HCT116 (cell line): ENCODE measurements at regions not wholly inside any gene's neighbourhood (a gene's known extent, or its start where the extent isn't known, plus 50 kb on each side); places are given as distances from the start of the nearest gene placed in this dataset.

Experiments used
- ATAC-seq: fragments of 200-7000 bp; cut with Tn5 transposase; 2 replicates; pipeline ENCODE4 v1.9.1; 2020; ENCODE audit warnings: mild to moderate bottlenecking, moderate library complexity
- BruUV-seq: library from RNA; stranded (reverse); fragments of 400-500 nt; replicated peaks from 2 replicates; lab custom pipeline; 2021; lab: Mats Ljungman, UMichigan
- CTCF ChIA-PET: fragments of 300-600 bp; sonication (Branson Sonifier 250); formaldehyde crosslinking; loops from one replicate; lab custom pipeline; 2021; ENCODE audit warnings: antibody characterized with exemption; lab: Charles Lee
- POLR2A ChIA-PET: fragments of 300-600, 350-600 bp; sonication (Branson Sonifier 250); formaldehyde crosslinking; loops from one replicate; lab custom pipeline; 2021; ENCODE audit warnings: antibody characterized with exemption; lab: Charles Lee
- RAD21 ChIA-PET, 2 experiments: fragments of 300-600 bp; sonication (Branson Sonifier 250); formaldehyde crosslinking; loops; one replicate each; lab custom pipeline; 2023; ENCODE audit warnings: low total read pairs in 2 of 2; ENCODE audit not compliant: uncharacterized antibody in 2 of 2, unreplicated experiment in 2 of 2, low non-redundant PET in 1 of 2; lab: Charles Lee
- DNase-seq: peaks from one replicate; pipeline ENCODE4 v3.0.0-alpha.2; 2010; ENCODE audit warnings: low read depth, low spot score
- H2AFZ ChIP-seq: fragments of 200-600 bp; shearing (Covaris generic), sonication (generic); 2 replicates; pipeline ENCODE4 v1.6.1; 2017; ENCODE audit warnings: low read depth, mixed run types, mixed read lengths, antibody characterized with exemption, low read length; ENCODE audit not compliant: poor library complexity, severe bottlenecking
- H3K27ac ChIP-seq: 2 replicates; pipeline ENCODE4 v1.5.1; 2012; ENCODE audit warnings: low read depth, low read length
- H3K27me3 ChIP-seq: fragments of 200-600 bp; sonication (generic); 2 replicates; pipeline ENCODE4 v1.6.1; 2016; ENCODE audit warnings: mixed run types, low read length, mixed read lengths; ENCODE audit not compliant: insufficient read depth
- H3K36me3 ChIP-seq, 2 experiments: fragments of 200-500 bp in 1 of 2; fragments of 200-600 bp in 1 of 2; sonication (Bioruptor generic) in 1 of 2; sonication (generic) in 1 of 2; 2 replicates each; pipeline versions ENCODE4 v1.5.1 to v1.6.1; 2014 to 2016; ENCODE audit warnings: low read length in 2 of 2, inconsistent platforms in 1 of 2, mixed read lengths in 1 of 2, mixed run types in 1 of 2; ENCODE audit not compliant: insufficient read depth in 2 of 2, control insufficient read depth in 1 of 2
- H3K4me1 ChIP-seq, 2 experiments: fragments of 200-600 bp in 1 of 2; sonication (generic) in 1 of 2; 2 replicates each; pipeline versions ENCODE4 v1.5.1 to v1.6.1; 2012 to 2017; ENCODE audit warnings: low read length in 2 of 2, inconsistent platforms in 1 of 2, mild to moderate bottlenecking in 1 of 2, mixed read lengths in 1 of 2, mixed run types in 1 of 2, moderate library complexity in 1 of 2; ENCODE audit not compliant: insufficient read depth in 2 of 2, control insufficient read depth in 1 of 2
- H3K4me2 ChIP-seq: fragments of 200-600 bp; sonication (generic); 2 replicates; pipeline ENCODE4 v1.6.1; 2017; ENCODE audit warnings: mixed run types, low read length, mixed read lengths
- H3K4me3 ChIP-seq, 2 experiments: fragments of 200-600 bp in 1 of 2; sonication (generic) in 1 of 2; replicated peaks in 1 of 2; 2 replicates each; pipeline ENCODE4 v1.5.1; 2011 to 2016; ENCODE audit warnings: low read length in 2 of 2, control low read depth in 1 of 2, low read depth in 1 of 2, mild to moderate bottlenecking in 1 of 2, mixed read lengths in 1 of 2, mixed run types in 1 of 2
- H3K79me2 ChIP-seq: fragments of 200-600 bp; sonication (generic); 2 replicates; pipeline ENCODE4 v1.6.1; 2017; ENCODE audit warnings: mild to moderate bottlenecking, mixed run types, low read length, moderate library complexity, mixed read lengths; ENCODE audit not compliant: insufficient read depth
- H3K9ac ChIP-seq: fragments of 200-600 bp; sonication (generic); 2 replicates; pipeline ENCODE4 v1.6.1; 2016; ENCODE audit warnings: low read length, mixed read lengths
- H3K9me2 ChIP-seq: fragments of 200-600 bp; sonication (generic), shearing (Covaris generic); 2 replicates; pipeline ENCODE4 v1.6.1; 2017; ENCODE audit warnings: mixed run types, mild to moderate bottlenecking, moderate library complexity; ENCODE audit not compliant: insufficient read depth
- H3K9me3 ChIP-seq, 2 experiments: fragments of 200-500 bp in 1 of 2; fragments of 200-600 bp in 1 of 2; sonication (Bioruptor generic) in 1 of 2; sonication (generic) in 1 of 2; 2 replicates each; pipeline ENCODE4 v1.6.1; 2014 to 2017; ENCODE audit warnings: low read length in 2 of 2, mixed read lengths in 2 of 2, inconsistent platforms in 1 of 2, low read depth in 1 of 2, mild to moderate bottlenecking in 1 of 2, mixed run types in 1 of 2, moderate library complexity in 1 of 2; ENCODE audit not compliant: control insufficient read depth in 1 of 2, insufficient read depth in 1 of 2
- H4K20me1 ChIP-seq: fragments of 200-600 bp; sonication (generic), shearing (Covaris generic); 2 replicates; pipeline ENCODE4 v1.6.1; 2017; ENCODE audit warnings: mixed run types, mild to moderate bottlenecking, moderate library complexity; ENCODE audit not compliant: insufficient read depth
- CBX3 ChIP-seq: IDR thresholded peaks from 2 replicates; pipeline ENCODE4 v1.6.1; 2012; ENCODE audit warnings: low read depth
- CEBPB ChIP-seq: IDR thresholded peaks from 2 replicates; pipeline ENCODE4 v1.6.1; 2012; ENCODE audit warnings: low read depth
- CTCF ChIP-seq, 3 experiments: fragments of 200-600 bp in 1 of 3; sonication (generic) in 1 of 3; IDR thresholded peaks in 2 of 3; conservative IDR thresholded peaks in 1 of 3; 2 replicates each; pipeline ENCODE4 v1.5.1; 2012 to 2017; ENCODE audit warnings: low read depth in 2 of 3, low read length in 2 of 3, antibody characterized with exemption in 1 of 3, borderline replicate concordance in 1 of 3, control low read depth in 1 of 3, mild to moderate bottlenecking in 1 of 3, mixed read lengths in 1 of 3, mixed run types in 1 of 3, moderate library complexity in 1 of 3; ENCODE audit not compliant: insufficient read depth in 1 of 3
- EGR1 ChIP-seq: IDR thresholded peaks from 2 replicates; pipeline ENCODE4 v1.6.1; 2012; ENCODE audit warnings: low read depth
- EZH2 ChIP-seq: fragments of 200-600 bp; sonication (generic); IDR thresholded peaks from 2 replicates; pipeline ENCODE4 v1.6.1; 2017; ENCODE audit warnings: antibody characterized with exemption, mixed run types
- FOSL1 ChIP-seq: IDR thresholded peaks from 2 replicates; pipeline ENCODE4 v1.6.1; 2012; ENCODE audit warnings: low read depth
- JUND ChIP-seq: IDR thresholded peaks from 2 replicates; pipeline ENCODE4 v1.6.1; 2012
- POLR2A ChIP-seq: IDR thresholded peaks from 2 replicates; pipeline ENCODE4 v1.7.0; 2011; ENCODE audit warnings: borderline replicate concordance; ENCODE audit not compliant: insufficient read depth, insufficient read length; ENCODE audit errors: extremely low read depth
- POLR2AphosphoS5 ChIP-seq: IDR thresholded peaks from 2 replicates; pipeline ENCODE4 v1.6.1; 2011; ENCODE audit warnings: mild to moderate bottlenecking, low read depth, low read length, moderate library complexity
- RAD21 ChIP-seq: IDR thresholded peaks from 2 replicates; pipeline ENCODE4 v1.6.1; 2012; ENCODE audit warnings: low read depth, mild to moderate bottlenecking
- REST ChIP-seq: IDR thresholded peaks from 2 replicates; pipeline ENCODE4 v1.6.1; 2012; ENCODE audit warnings: low read depth
- SP1 ChIP-seq: IDR thresholded peaks from 2 replicates; pipeline ENCODE4 v1.6.1; 2012; ENCODE audit warnings: low read depth
- SRF ChIP-seq: IDR thresholded peaks from 2 replicates; pipeline ENCODE4 v1.6.1; 2012; ENCODE audit warnings: low read depth
- TCF7L2 ChIP-seq: IDR thresholded peaks from 2 replicates; pipeline ENCODE4 v1.7.0; 2011; ENCODE audit warnings: borderline replicate concordance, inconsistent platforms; ENCODE audit not compliant: insufficient read depth, insufficient read length; ENCODE audit errors: extremely low read depth
- ZBTB33 ChIP-seq: IDR thresholded peaks from 2 replicates; pipeline ENCODE4 v1.6.1; 2011; ENCODE audit warnings: mild to moderate bottlenecking, low read length, moderate library complexity; ENCODE audit not compliant: insufficient replicate concordance; ENCODE audit errors: extremely low read depth
- intact Hi-C: fragments of 100-400 bp; cut with micrococcal nuclease; formaldehyde crosslinking; loops from 2 replicates; pipeline ENCODE4 v1.10.0; 2022

GRCh38 chr4:163624727-163625126, 130.2 kb downstream of the TMA16 start (continued):
- TF ChIP-seq SP1 (no peak), JUND (no peak), REST (no peak)

GRCh38 chr4:163631288-163631687, 136.8 kb downstream of the TMA16 start:
- no peak for TF ChIP-seq POLR2A
- no peak for TF ChIP-seq JUND
- no peak for TF ChIP-seq FOSL1
- TF ChIP-seq EGR1: no peak
- no peak for TF ChIP-seq EZH2
- TF ChIP-seq SRF: no peak
- no peak for TF ChIP-seq TCF7L2
- TF ChIP-seq CEBPB: no peak
- no peak for TF ChIP-seq POLR2AphosphoS5
- no peak for TF ChIP-seq RAD21
- no peak for TF ChIP-seq ZBTB33
- no peak for TF ChIP-seq CBX3
- no peak for TF ChIP-seq CTCF (IDR thresholded peaks at IDR 0.05 in 2 of 3, conservative IDR thresholded peaks at IDR 0.05 in 1 of 3; ENCODE audit: borderline replicate concordance in 1 of 3, insufficient read depth in 1 of 3, low read depth in 2 of 3, low read length in 2 of 3)
- TF ChIP-seq, all 23 proteins: peak for 0
- Histone ChIP-seq H3K27ac (no peak overlapping the region), H3K4me3 (no peak overlapping the region), H3K27me3 (no peaks in the 10 kb centered on the region), H3K9ac (no peak overlapping the region), H3K79me2 (no peaks in the 10 kb centered on the region), H3K36me3 (no peaks in the 10 kb centered on the region), H3K4me2 (no peak overlapping the region), H4K20me1 (no peaks in the 10 kb centered on the region), H3K9me3 (no peaks in the 10 kb centered on the region), H2AFZ (no peak overlapping the region), H3K9me2 (no peaks in the 10 kb centered on the region), H3K4me1 (no peaks in the 10 kb centered on the region)
- BruUV-seq: no TSS peak
- ChIA-PET RAD21 (no interaction called here), CTCF (no interaction called here), POLR2A (no interaction called here)
- intact Hi-C loops: no loop called here
- ATAC-seq: no peak
- no peak for DNase-seq
